ENCODE measurements at regions not wholly inside any gene's neighbourhood (a gene's known extent, or its start where the extent isn't known, plus 50 kb on each side); places are given as distances from the start of the nearest gene placed in this dataset.

DNA sequence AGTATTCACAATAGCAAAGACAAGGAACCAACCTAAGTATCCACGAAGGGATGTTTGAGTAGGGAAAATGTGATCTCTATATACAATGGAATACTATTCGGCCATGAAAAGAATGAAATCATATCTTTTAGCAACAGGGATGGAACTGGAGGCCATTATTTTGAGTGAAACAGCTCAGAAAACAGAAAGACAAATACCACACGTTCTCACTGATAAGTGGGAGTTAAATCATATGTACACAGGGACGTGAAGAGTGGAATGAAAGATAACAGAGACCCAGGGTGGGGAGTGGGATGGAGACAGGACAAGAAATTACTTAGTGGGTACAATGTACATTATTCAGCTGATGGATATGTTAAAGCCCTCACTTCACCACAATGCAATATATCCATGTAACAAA, 1012.7 kb downstream of the TBC1D22A start:
- Histone ChIP-seq H3K9ac (ENCODE audit: low read depth, low read length, poor library complexity, severe bottlenecking) (no peak overlapping the region), H3K9me2 (replicated peaks; ENCODE audit: low read depth, low read length) (no peaks in the 10 kb centered on the region), H3K36me3 (ENCODE audit: insufficient read depth, low read length) (no peaks in the 10 kb centered on the region), H3K79me2 (ENCODE audit: insufficient read depth, low read length) (no peaks in the 10 kb centered on the region), H3K4me2 (ENCODE audit: low read depth, low read length, poor library complexity, severe bottlenecking) (no peak overlapping the region), H2AFZ (ENCODE audit: low read length) (no peak overlapping the region), H3K27me3 (ENCODE audit: insufficient read depth, low read length, poor library complexity, severe bottlenecking) (no peaks in the 10 kb centered on the region), H3K4me1 (ENCODE audit: insufficient read depth, low read length, poor library complexity, severe bottlenecking) (no peaks in the 10 kb centered on the region), H3K9me3 (ENCODE audit: insufficient read depth, low read depth, low read length) (no peaks in the 10 kb centered on the region; the same call in 1 of the 2 replicates), H3F3A (ENCODE audit: low read depth) (no peaks in the 10 kb centered on the region), H3K4me3 (ENCODE audit: low read length, poor library complexity, severe bottlenecking) (no peak overlapping the region), H4K20me1 (ENCODE audit: insufficient read depth, low read length, poor library complexity, severe bottlenecking) (no peaks in the 10 kb centered on the region)
- TF ChIP-seq, protein P1, sequence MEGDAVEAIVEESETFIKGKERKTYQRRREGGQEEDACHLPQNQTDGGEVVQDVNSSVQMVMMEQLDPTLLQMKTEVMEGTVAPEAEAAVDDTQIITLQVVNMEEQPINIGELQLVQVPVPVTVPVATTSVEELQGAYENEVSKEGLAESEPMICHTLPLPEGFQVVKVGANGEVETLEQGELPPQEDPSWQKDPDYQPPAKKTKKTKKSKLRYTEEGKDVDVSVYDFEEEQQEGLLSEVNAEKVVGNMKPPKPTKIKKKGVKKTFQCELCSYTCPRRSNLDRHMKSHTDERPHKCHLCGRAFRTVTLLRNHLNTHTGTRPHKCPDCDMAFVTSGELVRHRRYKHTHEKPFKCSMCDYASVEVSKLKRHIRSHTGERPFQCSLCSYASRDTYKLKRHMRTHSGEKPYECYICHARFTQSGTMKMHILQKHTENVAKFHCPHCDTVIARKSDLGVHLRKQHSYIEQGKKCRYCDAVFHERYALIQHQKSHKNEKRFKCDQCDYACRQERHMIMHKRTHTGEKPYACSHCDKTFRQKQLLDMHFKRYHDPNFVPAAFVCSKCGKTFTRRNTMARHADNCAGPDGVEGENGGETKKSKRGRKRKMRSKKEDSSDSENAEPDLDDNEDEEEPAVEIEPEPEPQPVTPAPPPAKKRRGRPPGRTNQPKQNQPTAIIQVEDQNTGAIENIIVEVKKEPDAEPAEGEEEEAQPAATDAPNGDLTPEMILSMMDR (conservative IDR thresholded peaks at IDR 0.05; ENCODE audit: low read length) = no peak
- TF ChIP-seq EZH2phosphoT487 (IDR thresholded peaks at IDR 0.05; ENCODE audit: borderline replicate concordance) = no peak

DNA sequence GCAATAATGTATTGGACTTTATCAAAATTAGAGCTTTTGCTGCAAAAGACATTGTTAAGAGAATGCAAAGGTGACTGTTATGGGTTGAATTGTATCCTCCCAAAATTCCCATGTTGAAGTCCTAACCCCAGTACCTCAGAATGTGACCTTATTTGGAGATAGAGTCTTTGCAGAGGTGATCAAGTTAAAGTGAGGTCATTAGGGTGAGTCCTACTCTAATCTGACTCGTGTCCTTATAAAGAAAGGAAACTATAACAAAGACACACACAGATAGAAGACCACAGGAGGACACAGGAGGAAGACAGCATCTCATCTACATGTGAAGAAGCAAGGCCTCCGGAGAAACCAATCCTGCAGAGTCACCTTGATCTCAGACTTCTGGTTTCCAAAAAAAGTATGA, 1011.2 kb downstream of the TBC1D22A start:
- Histone ChIP-seq H3K9me2 (replicated peaks; ENCODE audit: low read depth, low read length) (no peaks in the 10 kb centered on the region), H3K79me2 (ENCODE audit: insufficient read depth, low read length) (no peaks in the 10 kb centered on the region), H3K4me1 (ENCODE audit: insufficient read depth, low read length, poor library complexity, severe bottlenecking) (no peaks in the 10 kb centered on the region), H4K20me1 (ENCODE audit: insufficient read depth, low read length, poor library complexity, severe bottlenecking) (no peaks in the 10 kb centered on the region), H2AFZ (ENCODE audit: low read length) (no peak overlapping the region), H3K36me3 (ENCODE audit: insufficient read depth, low read length) (no peaks in the 10 kb centered on the region), H3K4me2 (ENCODE audit: low read depth, low read length, poor library complexity, severe bottlenecking) (no peak overlapping the region), H3K4me3 (ENCODE audit: low read length, poor library complexity, severe bottlenecking) (no peak overlapping the region), H3F3A (ENCODE audit: low read depth) (no peaks in the 10 kb centered on the region), H3K27me3 (ENCODE audit: insufficient read depth, low read length, poor library complexity, severe bottlenecking) (no peaks in the 10 kb centered on the region), H3K9me3 (ENCODE audit: insufficient read depth, low read depth, low read length) (no peaks in the 10 kb centered on the region; the same call in 1 of the 2 replicates), H3K9ac (ENCODE audit: low read depth, low read length, poor library complexity, severe bottlenecking) (no peak overlapping the region)
- no peak for TF ChIP-seq EZH2phosphoT487 (IDR thresholded peaks at IDR 0.05; ENCODE audit: borderline replicate concordance)
- TF ChIP-seq, protein P1 (conservative IDR thresholded peaks at IDR 0.05; ENCODE audit: low read length) = no peak

DNA sequence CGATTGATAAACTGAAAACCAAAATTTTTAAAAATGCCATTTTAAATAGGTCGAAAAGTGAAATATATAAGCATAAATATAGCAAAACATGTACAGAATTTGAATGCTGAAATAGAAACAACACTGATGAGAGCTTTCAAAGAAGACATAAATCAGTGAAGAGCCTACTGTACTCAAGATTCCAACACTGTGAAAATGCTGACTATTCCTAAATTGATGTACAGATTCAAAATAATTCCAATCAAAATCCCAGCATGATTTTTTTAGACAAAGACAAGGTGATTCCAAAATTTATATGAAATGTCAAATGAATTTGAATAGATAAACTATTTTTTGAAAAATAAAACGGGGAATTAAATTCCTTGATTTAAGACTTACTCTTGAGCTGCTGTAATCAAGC, 1010.4 kb downstream of the TBC1D22A start:
- no peak for TF ChIP-seq EZH2phosphoT487 (IDR thresholded peaks at IDR 0.05; ENCODE audit: borderline replicate concordance)
- TF ChIP-seq, protein P1 (conservative IDR thresholded peaks at IDR 0.05; ENCODE audit: low read length) = no peak
- Histone ChIP-seq H3F3A (ENCODE audit: low read depth) (no peaks in the 10 kb centered on the region), H3K4me2 (ENCODE audit: low read depth, low read length, poor library complexity, severe bottlenecking) (no peak overlapping the region), H3K79me2 (ENCODE audit: insufficient read depth, low read length) (no peaks in the 10 kb centered on the region), H3K9me3 (ENCODE audit: insufficient read depth, low read depth, low read length) (no peaks in the 10 kb centered on the region; the same call in 1 of the 2 replicates), H3K36me3 (ENCODE audit: insufficient read depth, low read length) (no peaks in the 10 kb centered on the region), H3K4me3 (ENCODE audit: low read length, poor library complexity, severe bottlenecking) (no peak overlapping the region), H3K9ac (ENCODE audit: low read depth, low read length, poor library complexity, severe bottlenecking) (no peak overlapping the region), H4K20me1 (ENCODE audit: insufficient read depth, low read length, poor library complexity, severe bottlenecking) (no peaks in the 10 kb centered on the region), H3K27me3 (ENCODE audit: insufficient read depth, low read length, poor library complexity, severe bottlenecking) (no peaks in the 10 kb centered on the region), H2AFZ (ENCODE audit: low read length) (no peak overlapping the region), H3K4me1 (ENCODE audit: insufficient read depth, low read length, poor library complexity, severe bottlenecking) (no peaks in the 10 kb centered on the region), H3K9me2 (replicated peaks; ENCODE audit: low read depth, low read length) (no peaks in the 10 kb centered on the region)
